HG02938 (cell line): ENCODE measurements at regions not wholly inside any gene's neighbourhood (a gene's known extent, or its start where the extent isn't known, plus 50 kb on each side); places are given as distances from the start of the nearest gene placed in this dataset.
"Not testable (repeated sequence)": the region's sequence is repeated elsewhere in the genome, so short reads cannot be mapped to it uniquely, and the experiment has no call there.

Source experiments
- ATAC-seq: cut with Tn5 transposase; IDR thresholded peaks from one replicate; pipeline ENCODE4 v1.9.1; 2021; ENCODE audit warnings: mild to moderate bottlenecking, moderate library complexity; ENCODE audit not compliant: unreplicated experiment

GRCh38 chr7:28900311-28900710, 57.8 kb downstream of the TRIL start:
- no peak for ATAC-seq

GRCh38 chr7:28893888-28894287, 64.2 kb downstream of the TRIL start:
- ATAC-seq: no peak

DNA sequence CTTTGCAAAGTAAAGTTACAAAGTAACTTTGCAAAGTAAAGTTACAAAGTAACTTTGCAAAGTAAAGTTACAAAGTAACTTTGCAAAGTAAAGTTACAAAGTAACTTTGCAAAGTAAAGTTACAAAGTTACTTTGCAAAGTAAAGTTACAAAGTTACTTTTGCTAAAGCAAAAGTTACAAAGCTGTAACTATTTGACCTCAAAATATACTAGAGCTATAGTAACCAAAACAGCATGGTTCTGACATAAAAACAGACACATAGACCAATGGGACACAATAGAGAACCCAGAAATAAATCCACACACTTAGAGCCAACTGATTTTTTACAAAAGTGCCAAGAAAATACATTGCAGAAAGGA, 66.3 kb downstream of the TRIL start:
- not testable (repeated sequence) for ATAC-seq

- ATAC-seq: no peak
Measured at GRCh38 chr7:28891192-28891875, 66.8 kb downstream of the TRIL start.

DNA sequence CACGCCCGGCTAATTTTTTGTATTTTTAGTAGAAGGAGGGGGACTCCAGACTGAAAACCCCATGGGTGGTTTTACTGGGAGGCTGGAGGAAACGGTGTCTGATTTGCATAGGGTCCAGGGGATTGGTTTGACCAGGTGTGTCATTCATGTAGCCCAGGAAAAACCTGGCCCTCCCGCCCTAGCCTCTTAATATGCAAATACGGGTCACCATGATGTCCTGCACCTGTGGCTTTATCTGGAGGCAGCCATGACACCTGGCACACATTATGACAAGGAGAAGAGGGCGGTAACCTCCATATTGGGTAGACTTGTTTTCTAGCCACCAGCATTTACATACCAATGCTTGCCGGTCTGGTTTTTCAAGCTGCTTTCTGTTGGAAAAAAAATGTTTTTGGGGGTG, 68.0 kb downstream of the TRIL start:
- ATAC-seq: peak; percentile 51

- ATAC-seq: no peak
Measured at GRCh38 chr7:28889290-28889689, 68.8 kb downstream of the TRIL start.

DNA sequence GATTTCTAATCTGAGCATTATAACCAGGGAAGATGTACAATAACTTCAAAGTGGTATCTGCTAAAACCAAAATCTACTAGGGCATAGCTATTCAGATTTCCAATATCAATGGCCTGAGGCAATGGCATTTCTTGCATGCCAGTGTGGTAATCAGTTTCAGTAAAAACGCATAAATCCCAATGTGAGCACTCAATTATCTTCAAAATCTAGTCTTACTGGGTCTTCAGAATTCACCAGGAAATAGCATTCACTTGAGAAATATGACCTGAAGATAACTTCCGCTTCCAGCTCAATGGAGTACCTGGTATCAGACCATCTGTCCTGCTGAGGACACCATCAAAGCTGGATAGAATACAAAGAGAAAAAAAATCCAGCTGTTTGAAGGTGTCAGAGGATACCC, 72.4 kb downstream of the TRIL start:
- no peak for ATAC-seq

GRCh38 chr7:28882869-28883470, 75.2 kb downstream of the TRIL start:
- no peak for ATAC-seq

DNA sequence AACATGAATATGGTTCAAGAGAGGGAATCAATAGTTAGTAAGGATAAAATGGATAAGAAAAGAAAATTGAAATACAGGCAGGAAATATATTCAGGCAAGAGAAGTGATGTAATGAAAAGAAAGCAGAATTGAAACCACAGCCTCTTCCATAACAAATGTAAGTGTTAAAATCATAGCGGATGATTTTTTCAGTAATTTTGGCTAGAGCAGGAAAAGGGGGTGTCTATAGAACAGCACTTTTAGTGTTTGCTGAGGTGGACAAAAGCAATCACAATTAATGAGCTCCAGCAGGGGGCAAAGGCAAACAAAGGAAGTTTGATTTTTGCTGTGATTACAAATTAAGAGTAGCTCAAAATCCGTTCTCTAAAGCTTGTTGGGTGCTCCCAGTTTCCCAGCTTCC, 79.0 kb downstream of the TRIL start:
- ATAC-seq: no peak

GRCh38 chr7:28878481-28878880, 79.6 kb downstream of the TRIL start:
- ATAC-seq: no peak
